CD4-positive, alpha-beta memory T cell (primary cell): ENCODE measurements at regions not wholly inside any gene's neighbourhood (a gene's known extent, or its start where the extent isn't known, plus 50 kb on each side); places are given as distances from the start of the nearest gene placed in this dataset.
"Not testable (repeated sequence)": the region's sequence is repeated elsewhere in the genome, so short reads cannot be mapped to it uniquely, and the experiment has no call there.

Source experiments
- CTCF ChIA-PET: fragments of 350-600 bp; sonication (Branson Sonifier 250); formaldehyde crosslinking; loops from one replicate; lab custom pipeline; 2021; ENCODE audit warnings: inconsistent platforms; ENCODE audit not compliant: partially characterized antibody; lab: Charles Lee
- POLR2A ChIA-PET: fragments of 350-600 bp; sonication (Branson Sonifier 250); formaldehyde crosslinking; loops from one replicate; lab custom pipeline; 2021; ENCODE audit not compliant: partially characterized antibody; lab: Charles Lee
- DNase-seq, 5 donors: peaks; one replicate each; pipeline versions ENCODE4 v3.0.0 to v3.0.0-alpha.2; 2020 to 2022; ENCODE audit warnings: mixed read lengths in 1 of 5
- H3K27ac ChIP-seq: one replicate; pipeline ENCODE4 v1.7.0; 2013; ENCODE audit warnings: low read depth, low read length
- H3K27me3 ChIP-seq: 2 replicates; pipeline ENCODE4 v1.7.0; 2013; ENCODE audit warnings: mild to moderate bottlenecking, low read length, moderate library complexity; ENCODE audit not compliant: insufficient read depth
- H3K36me3 ChIP-seq: 2 replicates; pipeline ENCODE4 v1.7.0; 2013; ENCODE audit warnings: mild to moderate bottlenecking, low read length, moderate library complexity; ENCODE audit not compliant: insufficient read depth
- H3K4me1 ChIP-seq: 2 replicates; pipeline ENCODE4 v1.7.0; 2013; ENCODE audit warnings: mild to moderate bottlenecking, low read length, moderate library complexity; ENCODE audit not compliant: insufficient read depth
- H3K4me3 ChIP-seq, 2 donors: one replicate each; pipeline ENCODE4 v1.7.0; 2013; ENCODE audit warnings: low read length in 2 of 2, mild to moderate bottlenecking in 1 of 2
- H3K9me3 ChIP-seq, 2 donors: one replicate each; pipeline ENCODE4 v1.7.0; 2013; ENCODE audit warnings: low read length in 2 of 2, control low read depth in 1 of 2; ENCODE audit not compliant: control insufficient read depth in 1 of 2
- H3K27ac Mint-ChIP-seq, 7 donors: one replicate each; pipeline ENCODE4 v1.8.0; 2020 to 2021; ENCODE audit warnings: mixed read lengths in 7 of 7, mild to moderate bottlenecking in 6 of 7, inconsistent platforms in 3 of 7, moderate library complexity in 3 of 7
- H3K27me3 Mint-ChIP-seq, 2 donors: one replicate each; pipeline ENCODE4 v1.8.0; 2020 to 2021; ENCODE audit warnings: mixed read lengths in 2 of 2
- H3K36me3 Mint-ChIP-seq, 2 donors: one replicate each; pipeline ENCODE4 v1.8.0; 2020 to 2021; ENCODE audit warnings: mixed read lengths in 2 of 2, inconsistent platforms in 1 of 2, mild to moderate bottlenecking in 1 of 2
- H3K4me1 Mint-ChIP-seq, 4 donors: one replicate each; pipeline ENCODE4 v1.8.0; 2020 to 2021; ENCODE audit warnings: mixed read lengths in 4 of 4, mild to moderate bottlenecking in 1 of 4
- H3K4me3 Mint-ChIP-seq, 8 donors: one replicate each; pipeline ENCODE4 v1.8.0; 2020 to 2021; ENCODE audit warnings: mixed read lengths in 8 of 8, mild to moderate bottlenecking in 7 of 8, moderate library complexity in 6 of 8, inconsistent platforms in 3 of 8
- H3K9me3 Mint-ChIP-seq, 8 donors: one replicate each; pipeline ENCODE4 v1.8.0; 2020 to 2021; ENCODE audit warnings: mixed read lengths in 8 of 8, mild to moderate bottlenecking in 5 of 8, inconsistent platforms in 3 of 8, moderate library complexity in 1 of 8
- intact Hi-C: fragments of 100-400 bp; cut with micrococcal nuclease; formaldehyde crosslinking; loops from one replicate; pipeline ENCODE4 v1.15.1; 2023

GRCh38 chr6:163705923-163706322 is 291.4 kb downstream of the QKI start:
- Mint-ChIP-seq H3K9me3 (peaks cover 0 to 2% (median 0%) of the 10 kb centered on the region in 8 donors), H3K36me3 (no peaks in the 10 kb centered on the region), H3K4me1 (peaks cover 0 to 5% (median under 1%) of the 10 kb centered on the region in 4 donors), H3K27ac (no peak overlapping the region), H3K27me3 (peaks cover 0 to 7% of the 10 kb centered on the region in 2 donors), H3K4me3 (no peak overlapping the region)
- intact Hi-C loops, result no loop called here
- Histone ChIP-seq H3K9me3 (no peaks in the 10 kb centered on the region), H3K27me3 (no peaks in the 10 kb centered on the region), H3K36me3 (no peaks in the 10 kb centered on the region), H3K4me3 (no peak overlapping the region), H3K27ac (no peak overlapping the region), H3K4me1 (no peaks in the 10 kb centered on the region)
- ChIA-PET POLR2A (no interaction called here), CTCF (no interaction called here)
- DNase-seq, result no peak

- no peak overlapping the region for H3K27ac ChIP-seq
- POLR2A ChIA-PET, result no interaction called here
- H3K4me3 Mint-ChIP-seq, result no peak overlapping the region
- DNase-seq, result no peak
- no peaks in the 10 kb centered on the region for H3K27me3 ChIP-seq
- H3K4me3 ChIP-seq, result no peak overlapping the region
- CTCF ChIA-PET, result no interaction called here
- H3K36me3 Mint-ChIP-seq, result no peaks in the 10 kb centered on the region
- H3K4me1 ChIP-seq, result no peaks in the 10 kb centered on the region
- no peak overlapping the region for H3K27ac Mint-ChIP-seq
- peaks cover 3 to 12% of the 10 kb centered on the region in 2 donors for H3K27me3 Mint-ChIP-seq
- no peaks in the 10 kb centered on the region for H3K36me3 ChIP-seq
- peaks cover 0 to 2% (median 0%) of the 10 kb centered on the region in 8 donors for H3K9me3 Mint-ChIP-seq
- no peaks in the 10 kb centered on the region for H3K9me3 ChIP-seq
- peaks cover 0 to 2% (median 0%) of the 10 kb centered on the region in 4 donors for H3K4me1 Mint-ChIP-seq
- intact Hi-C loops, result no loop called here
These were observed 288.2 kb downstream of the QKI start for GRCh38 chr6:163702736-163703135.

- Histone ChIP-seq H3K4me1 (no peaks in the 10 kb centered on the region), H3K9me3 (no peaks in the 10 kb centered on the region), H3K36me3 (no peaks in the 10 kb centered on the region), H3K4me3 (no peak overlapping the region), H3K27ac (no peak overlapping the region), H3K27me3 (no peaks in the 10 kb centered on the region)
- intact Hi-C loops, result no loop called here
- Mint-ChIP-seq H3K4me3 (no peak overlapping the region), H3K4me1 (no peaks in the 10 kb centered on the region), H3K27ac (no peak overlapping the region), H3K36me3 (no peaks in the 10 kb centered on the region), H3K9me3 (peaks cover 0 to 2% (median 0%) of the 10 kb centered on the region in 8 donors), H3K27me3 (peaks cover 3 to 15% of the 10 kb centered on the region in 2 donors)
- POLR2A ChIA-PET, result no interaction called here
- DNase-seq, result no peak
- CTCF ChIA-PET, result no interaction called here
These were observed 287.2 kb downstream of the QKI start for GRCh38 chr6:163701762-163702161.

GRCh38 chr6:163698086-163698485 is 283.6 kb downstream of the QKI start:
- H3K9me3 Mint-ChIP-seq, result peaks cover 0 to 2% (median 0%) of the 10 kb centered on the region in 8 donors
- H3K9me3 ChIP-seq, result no peaks in the 10 kb centered on the region
- no peak for DNase-seq
- no peaks in the 10 kb centered on the region for H3K27me3 ChIP-seq
- peaks cover 8 to 15% of the 10 kb centered on the region in 2 donors for H3K27me3 Mint-ChIP-seq
- no peak overlapping the region for H3K27ac Mint-ChIP-seq
- H3K27ac ChIP-seq, result no peak overlapping the region
- ChIA-PET POLR2A (no interaction called here), CTCF (no interaction called here)
- intact Hi-C loops, result no loop called here
- H3K36me3 Mint-ChIP-seq, result no peaks in the 10 kb centered on the region
- H3K4me1 Mint-ChIP-seq, result no peaks in the 10 kb centered on the region
- no peaks in the 10 kb centered on the region for H3K4me1 ChIP-seq
- H3K4me3 Mint-ChIP-seq, result no peak overlapping the region
- no peaks in the 10 kb centered on the region for H3K36me3 ChIP-seq
- H3K4me3 ChIP-seq, result no peak overlapping the region

GRCh38 chr6:163696311-163696710 is 281.8 kb downstream of the QKI start:
- H3K27ac ChIP-seq, H3K36me3 Mint-ChIP-seq, H3K27me3 ChIP-seq, H3K4me3 Mint-ChIP-seq, H3K4me1 ChIP-seq, H3K4me3 ChIP-seq, POLR2A ChIA-PET, H3K4me1 Mint-ChIP-seq, H3K36me3 ChIP-seq, H3K9me3 ChIP-seq, intact Hi-C loops, DNase-seq, H3K9me3 Mint-ChIP-seq: not testable (repeated sequence)
- Mint-ChIP-seq H3K27ac (peak overlapping the region in 1 of 7 donors; percentile 2), H3K27me3 (peaks cover 8 to 11% of the 10 kb centered on the region in 2 donors)
- CTCF ChIA-PET, result interaction anchor here (1.4 kb wide), 1 partner anchor 11 kb away, joined by 3 read pairs; no protein-coding TSS in a partner anchor

- no peaks in the 10 kb centered on the region for H3K9me3 Mint-ChIP-seq
- no peak overlapping the region for H3K27ac Mint-ChIP-seq
- no peak for DNase-seq
- H3K36me3 Mint-ChIP-seq, result no peaks in the 10 kb centered on the region
- H3K27me3 ChIP-seq, result no peaks in the 10 kb centered on the region
- H3K27ac ChIP-seq, result no peak overlapping the region
- ChIA-PET POLR2A (no interaction called here), CTCF (interaction anchor here (1.4 kb wide), 1 partner anchor 12 kb away, joined by 3 read pairs; no protein-coding TSS in a partner anchor)
- H3K9me3 ChIP-seq, result no peaks in the 10 kb centered on the region
- intact Hi-C loops, result no loop called here
- H3K36me3 ChIP-seq, result no peaks in the 10 kb centered on the region
- H3K4me3 Mint-ChIP-seq, result no peak overlapping the region
- no peaks in the 10 kb centered on the region for H3K4me1 ChIP-seq
- no peak overlapping the region for H3K4me3 ChIP-seq
- H3K4me1 Mint-ChIP-seq, result no peaks in the 10 kb centered on the region
- H3K27me3 Mint-ChIP-seq, result peaks cover 8 to 11% of the 10 kb centered on the region in 2 donors
These were observed 280.9 kb downstream of the QKI start for GRCh38 chr6:163695414-163695864.

DNA sequence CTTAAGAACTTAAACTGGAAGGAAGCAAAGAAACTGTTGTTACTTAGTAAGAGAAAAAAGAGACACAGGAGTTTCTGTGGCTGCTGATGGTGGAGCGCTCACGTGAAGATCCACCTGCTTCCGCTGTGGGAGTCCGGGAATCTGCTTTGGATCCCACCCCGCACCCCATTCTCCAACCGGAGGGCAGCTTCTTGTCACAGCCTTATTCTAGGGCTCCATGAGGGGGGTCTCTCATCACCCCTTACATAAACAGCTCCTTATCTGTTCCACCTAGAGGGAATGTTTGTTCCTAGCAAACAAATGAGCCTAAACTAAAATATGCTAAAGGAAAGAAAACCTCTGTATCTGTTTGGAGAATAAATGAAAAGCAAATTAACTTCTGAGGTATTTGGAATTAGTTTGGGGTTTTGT is 280.5 kb downstream of the QKI start:
- H3K27me3 Mint-ChIP-seq, result peaks cover 8 to 11% of the 10 kb centered on the region in 2 donors
- H3K9me3 Mint-ChIP-seq, result no peaks in the 10 kb centered on the region
- CTCF ChIA-PET, result no interaction called here
- no peaks in the 10 kb centered on the region for H3K36me3 Mint-ChIP-seq
- H3K4me1 Mint-ChIP-seq, result no peaks in the 10 kb centered on the region
- DNase-seq, result no peak
- Histone ChIP-seq H3K27ac (no peak overlapping the region), H3K36me3 (no peaks in the 10 kb centered on the region), H3K27me3 (no peaks in the 10 kb centered on the region), H3K4me1 (no peaks in the 10 kb centered on the region), H3K9me3 (no peaks in the 10 kb centered on the region), H3K4me3 (no peak overlapping the region)
- POLR2A ChIA-PET, result no interaction called here
- H3K4me3 Mint-ChIP-seq, result no peak overlapping the region
- no peak overlapping the region for H3K27ac Mint-ChIP-seq
- intact Hi-C loops, result no loop called here

- no peak overlapping the region for H3K4me3 ChIP-seq
- POLR2A ChIA-PET, result no interaction called here
- no peaks in the 10 kb centered on the region for H3K4me1 Mint-ChIP-seq
- CTCF ChIA-PET, result no interaction called here
- H3K9me3 Mint-ChIP-seq, result no peaks in the 10 kb centered on the region
- peaks cover 7 to 8% of the 10 kb centered on the region in 2 donors for H3K27me3 Mint-ChIP-seq
- H3K27me3 ChIP-seq, result no peaks in the 10 kb centered on the region
- no peak for DNase-seq
- no peaks in the 10 kb centered on the region for H3K36me3 Mint-ChIP-seq
- no peaks in the 10 kb centered on the region for H3K36me3 ChIP-seq
- no peak overlapping the region for H3K4me3 Mint-ChIP-seq
- H3K27ac Mint-ChIP-seq, result no peak overlapping the region
- no peaks in the 10 kb centered on the region for H3K4me1 ChIP-seq
- no peaks in the 10 kb centered on the region for H3K9me3 ChIP-seq
- no peak overlapping the region for H3K27ac ChIP-seq
- intact Hi-C loops, result no loop called here
These were observed 279.6 kb downstream of the QKI start for GRCh38 chr6:163694072-163694471.
